GM23338 (cell line): ENCODE measurements at regions not wholly inside any gene's neighbourhood (a gene's known extent, or its start where the extent isn't known, plus 50 kb on each side); places are given as distances from the start of the nearest gene placed in this dataset.

ENCODE experiments used
- ATAC-seq: fragments of 200-7000 bp; cut with Tn5 transposase; 3 replicates; pipeline ENCODE4 v1.9.1; 2020
- DNase-seq: peaks from one replicate; pipeline ENCODE4 v3.0.0-alpha.2; 2015; ENCODE audit warnings: low spot score
- H2AFZ ChIP-seq: fragments of 200-600 bp; sonication (generic); 2 replicates; pipeline ENCODE4 v1.8.0; 2016; ENCODE audit warnings: antibody characterized with exemption, mild to moderate bottlenecking, moderate library complexity
- H3F3A ChIP-seq: fragments of 200-600 bp; sonication (generic); replicated peaks from 2 replicates; pipeline ENCODE4 v1.8.0; 2017; ENCODE audit warnings: antibody characterized with exemption, mixed run types, low read depth
- H3K27ac ChIP-seq: fragments of 200-600 bp; sonication (generic); 2 replicates; pipeline ENCODE4 v1.6.1; 2016; ENCODE audit warnings: low read depth
- H3K27me3 ChIP-seq: fragments of 200-600 bp; sonication (generic); 2 replicates; pipeline ENCODE4 v1.8.0; 2016; ENCODE audit warnings: mild to moderate bottlenecking, mixed run types, moderate library complexity; ENCODE audit not compliant: insufficient read depth
- H3K36me3 ChIP-seq: fragments of 200-600 bp; sonication (generic); 2 replicates; pipeline ENCODE4 v1.8.0; 2016; ENCODE audit warnings: mild to moderate bottlenecking; ENCODE audit not compliant: insufficient read depth
- H3K4me1 ChIP-seq: fragments of 200-600 bp; sonication (generic); 2 replicates; pipeline ENCODE4 v1.8.0; 2016; ENCODE audit warnings: mild to moderate bottlenecking, moderate library complexity; ENCODE audit not compliant: insufficient read depth
- H3K4me2 ChIP-seq: fragments of 200-600 bp; sonication (generic); 2 replicates; pipeline ENCODE4 v1.7.1; 2017; ENCODE audit warnings: mixed run types
- H3K4me3 ChIP-seq: fragments of 200-600 bp; sonication (generic); 2 replicates; pipeline ENCODE4 v1.6.1; 2016; ENCODE audit warnings: mixed run types
- H3K79me2 ChIP-seq: fragments of 200-600 bp; sonication (generic); replicated peaks from 2 replicates; pipeline ENCODE4 v1.8.0; 2017; ENCODE audit warnings: mild to moderate bottlenecking; ENCODE audit not compliant: insufficient read depth
- H3K9me2 ChIP-seq: fragments of 200-600 bp; sonication (generic); 2 replicates; pipeline ENCODE4 v1.8.0; 2017; ENCODE audit not compliant: insufficient read depth
- H4K20me1 ChIP-seq: fragments of 200-600 bp; sonication (generic); replicated peaks from 2 replicates; pipeline ENCODE4 v1.8.0; 2017; ENCODE audit warnings: mild to moderate bottlenecking; ENCODE audit not compliant: insufficient read depth
- H3K27ac Mint-ChIP-seq: 2 replicates; pipeline ENCODE4 v1.8.0; 2020; ENCODE audit warnings: inconsistent platforms, mild to moderate bottlenecking, moderate library complexity, mixed read lengths
- H3K27me3 Mint-ChIP-seq: 3 replicates; pipeline ENCODE4 v1.8.0; 2022; ENCODE audit warnings: low read depth, mild to moderate bottlenecking, moderate library complexity, mixed read lengths, inconsistent platforms; ENCODE audit not compliant: insufficient read depth, poor library complexity
- H3K36me3 Mint-ChIP-seq: 3 replicates; pipeline ENCODE4 v1.8.0; 2021; ENCODE audit warnings: low read depth, mild to moderate bottlenecking, inconsistent platforms, moderate library complexity, mixed read lengths
- H3K4me1 Mint-ChIP-seq: 3 replicates; pipeline ENCODE4 v1.8.0; 2020; ENCODE audit warnings: mild to moderate bottlenecking, inconsistent platforms, mixed read lengths
- H3K4me3 Mint-ChIP-seq: 3 replicates; pipeline ENCODE4 v1.8.0; 2021; ENCODE audit warnings: moderate library complexity, mild to moderate bottlenecking, inconsistent platforms, mixed read lengths
- H3K9me3 Mint-ChIP-seq: 3 replicates; pipeline ENCODE4 v1.8.0; 2020; ENCODE audit warnings: moderate library complexity, mild to moderate bottlenecking, inconsistent platforms, mixed read lengths
- EZH2 ChIP-seq: fragments of 200-600 bp; sonication (generic); IDR thresholded peaks from one replicate; pipeline ENCODE4 v1.8.0; 2017; ENCODE audit warnings: antibody characterized with exemption, mild to moderate bottlenecking, low read depth; ENCODE audit not compliant: unreplicated experiment
- EZH2phosphoT487 ChIP-seq: fragments of 200-600 bp; sonication (generic); IDR thresholded peaks from one replicate; pipeline ENCODE4 v1.8.1; 2018; ENCODE audit warnings: antibody characterized with exemption; ENCODE audit not compliant: unreplicated experiment
- NANOG ChIP-seq: IDR thresholded peaks from 2 replicates; pipeline ENCODE4 v1.6.1; 2016; ENCODE audit warnings: antibody characterized with exemption, borderline replicate concordance
- POLR2AphosphoS5 ChIP-seq: IDR thresholded peaks from 2 replicates; pipeline ENCODE4 v1.6.1; 2016; ENCODE audit warnings: antibody characterized with exemption, low read depth
- STAT1 ChIP-seq: IDR thresholded peaks from one replicate; pipeline ENCODE4 v1.6.1; 2016; ENCODE audit warnings: antibody characterized with exemption; ENCODE audit not compliant: unreplicated experiment
- ZNF114 ChIP-seq: fragments of 250-450 bp; sonication (Bioruptor Pico); IDR thresholded peaks from 2 replicates; pipeline ENCODE4 v1.5.0; 2020; ENCODE audit warnings: mild to moderate bottlenecking, moderate library complexity
- ZNF331 ChIP-seq: fragments of 250-450 bp; sonication (Bioruptor Pico); IDR thresholded peaks from 2 replicates; pipeline ENCODE4 v1.5.0; 2020; ENCODE audit warnings: low read depth, mild to moderate bottlenecking, moderate library complexity
- ZNF462 ChIP-seq: fragments of 250-450 bp; sonication (Bioruptor Pico); IDR thresholded peaks from 2 replicates; pipeline ENCODE4 v1.5.0; 2020; ENCODE audit warnings: mild to moderate bottlenecking, moderate library complexity
- TF ChIP-seq, protein P1 (sequence below): IDR thresholded peaks from one replicate; pipeline ENCODE4 v1.6.1; 2018; ENCODE audit warnings: antibody characterized with exemption; ENCODE audit not compliant: unreplicated experiment

DNA sequence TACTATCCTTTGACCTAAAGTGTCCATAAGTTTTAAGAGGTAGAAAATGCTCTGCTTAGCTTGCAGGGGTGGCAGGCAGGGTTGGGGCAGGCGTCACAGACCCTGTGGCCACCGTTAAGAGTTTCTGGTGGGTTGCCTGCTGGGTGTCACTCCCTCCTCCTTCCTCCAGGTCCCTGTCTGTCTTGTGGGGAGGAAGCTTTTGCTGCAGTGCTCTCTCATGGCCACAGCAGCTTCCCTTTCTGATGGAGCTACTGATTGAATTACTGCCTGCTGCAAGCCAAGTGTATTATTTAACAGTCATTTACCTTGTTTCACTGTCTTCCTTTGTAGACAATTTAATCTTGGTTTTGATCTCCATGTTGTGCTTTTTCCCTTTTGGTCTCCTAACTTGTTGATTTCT, 384.6 kb downstream of the IDS start:
- Histone ChIP-seq H2AFZ (no peak overlapping the region), H3K27me3 (no peaks in the 10 kb centered on the region), H3K4me1 (no peaks in the 10 kb centered on the region), H3K36me3 (no peaks in the 10 kb centered on the region), H3F3A (no peaks in the 10 kb centered on the region), H3K4me3 (no peak overlapping the region), H4K20me1 (no peaks in the 10 kb centered on the region), H3K4me2 (no peak overlapping the region), H3K79me2 (no peaks in the 10 kb centered on the region), H3K9me2 (no peaks in the 10 kb centered on the region), H3K27ac (no peak overlapping the region)
- Mint-ChIP-seq H3K36me3 (no peaks in the 10 kb centered on the region), H3K27ac (peak overlapping the region; percentile 16; the same call in 1 of the 2 replicates), H3K27me3 (peaks cover 2% of the 10 kb centered on the region), H3K4me1 (peaks cover 17% of the 10 kb centered on the region), H3K9me3 (no peaks in the 10 kb centered on the region), H3K4me3 (no peak overlapping the region)
- ATAC-seq (peak; percentile 56; the same call in 2 of the 3 replicates), DNase-seq (peak; percentile 8)
- TF ChIP-seq ZNF462 (CRISPR knock-in tag) (no peak), STAT1 (no peak), ZNF114 (CRISPR knock-in tag) (no peak), EZH2 (no peak), EZH2phosphoT487 (no peak), POLR2AphosphoS5 (no peak), NANOG (no peak), ZNF331 (CRISPR knock-in tag) (no peak)
- TF ChIP-seq, protein P1, sequence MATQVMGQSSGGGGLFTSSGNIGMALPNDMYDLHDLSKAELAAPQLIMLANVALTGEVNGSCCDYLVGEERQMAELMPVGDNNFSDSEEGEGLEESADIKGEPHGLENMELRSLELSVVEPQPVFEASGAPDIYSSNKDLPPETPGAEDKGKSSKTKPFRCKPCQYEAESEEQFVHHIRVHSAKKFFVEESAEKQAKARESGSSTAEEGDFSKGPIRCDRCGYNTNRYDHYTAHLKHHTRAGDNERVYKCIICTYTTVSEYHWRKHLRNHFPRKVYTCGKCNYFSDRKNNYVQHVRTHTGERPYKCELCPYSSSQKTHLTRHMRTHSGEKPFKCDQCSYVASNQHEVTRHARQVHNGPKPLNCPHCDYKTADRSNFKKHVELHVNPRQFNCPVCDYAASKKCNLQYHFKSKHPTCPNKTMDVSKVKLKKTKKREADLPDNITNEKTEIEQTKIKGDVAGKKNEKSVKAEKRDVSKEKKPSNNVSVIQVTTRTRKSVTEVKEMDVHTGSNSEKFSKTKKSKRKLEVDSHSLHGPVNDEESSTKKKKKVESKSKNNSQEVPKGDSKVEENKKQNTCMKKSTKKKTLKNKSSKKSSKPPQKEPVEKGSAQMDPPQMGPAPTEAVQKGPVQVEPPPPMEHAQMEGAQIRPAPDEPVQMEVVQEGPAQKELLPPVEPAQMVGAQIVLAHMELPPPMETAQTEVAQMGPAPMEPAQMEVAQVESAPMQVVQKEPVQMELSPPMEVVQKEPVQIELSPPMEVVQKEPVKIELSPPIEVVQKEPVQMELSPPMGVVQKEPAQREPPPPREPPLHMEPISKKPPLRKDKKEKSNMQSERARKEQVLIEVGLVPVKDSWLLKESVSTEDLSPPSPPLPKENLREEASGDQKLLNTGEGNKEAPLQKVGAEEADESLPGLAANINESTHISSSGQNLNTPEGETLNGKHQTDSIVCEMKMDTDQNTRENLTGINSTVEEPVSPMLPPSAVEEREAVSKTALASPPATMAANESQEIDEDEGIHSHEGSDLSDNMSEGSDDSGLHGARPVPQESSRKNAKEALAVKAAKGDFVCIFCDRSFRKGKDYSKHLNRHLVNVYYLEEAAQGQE = no peak
